Gastroesophageal sphincter (tissue), 4 donors: ENCODE measurements at regions not wholly inside any gene's neighbourhood (a gene's known extent, or its start where the extent isn't known, plus 50 kb on each side); places are given as distances from the start of the nearest gene placed in this dataset.

ENCODE experiments used
- ATAC-seq: fragments of 150-250 bp; one replicate; pipeline ENCODE4 v1.9.1; 2016; ENCODE audit warnings: mild to moderate bottlenecking, moderate library complexity
- H3K27ac ChIP-seq, 4 donors: fragments of 200-600 bp; sonication (generic) in 3 of 4; 1 replicate in 3 of 4; 2 replicates in 1 of 4; pipeline ENCODE4 v1.5.1; 2016 to 2019
- H3K27me3 ChIP-seq: fragments of 200-600 bp; sonication (generic); one replicate; pipeline ENCODE4 v1.5.1; 2019
- H3K36me3 ChIP-seq, 2 donors: fragments of 200-600 bp; sonication (generic); one replicate each; pipeline ENCODE4 v1.5.1; 2019; ENCODE audit warnings: control low read depth in 1 of 2
- H3K4me1 ChIP-seq, 3 donors: fragments of 200-600 bp; sonication (generic); 1 replicate in 2 of 3; 2 replicates in 1 of 3; pipeline ENCODE4 v1.5.1; 2016 to 2019; ENCODE audit warnings: control low read depth in 2 of 3
- H3K4me3 ChIP-seq, 2 donors: fragments of 200-600 bp; sonication (generic); one replicate each; pipeline ENCODE4 v1.5.1; 2019; ENCODE audit warnings: mild to moderate bottlenecking in 1 of 2, moderate library complexity in 1 of 2
- H3K9me3 ChIP-seq, 3 donors: fragments of 200-600 bp; sonication (generic); one replicate each; pipeline ENCODE4 v1.5.1; 2017 to 2019; ENCODE audit warnings: control low read depth in 2 of 3
- EP300 ChIP-seq: sonication (generic); formaldehyde crosslinking; IDR thresholded peaks from one replicate; pipeline ENCODE4 v1.6.1; 2017; ENCODE audit warnings: antibody characterized with exemption, mild to moderate bottlenecking
- POLR2A ChIP-seq, 2 donors: fragments of 450-650 bp; IDR thresholded peaks; one replicate each; pipeline ENCODE4 v1.6.1; 2017; ENCODE audit warnings: antibody characterized with exemption in 2 of 2, mild to moderate bottlenecking in 2 of 2, moderate library complexity in 1 of 2
- POLR2AphosphoS5 ChIP-seq: sonication (generic); formaldehyde crosslinking; IDR thresholded peaks from one replicate; pipeline ENCODE4 v1.6.1; 2017; ENCODE audit warnings: antibody characterized with exemption
- WGBS, 2 donors: methylation state at CpG; one replicate each; pipeline ENCODE4 v1.1.5; 2018; ENCODE audit warnings: low coverage in 1 of 2; 5-methylcytosine and 5-hydroxymethylcytosine counted together
- TF ChIP-seq, protein P1 (sequence below), 4 experiments: fragments of 200-600 bp in 2 of 4; fragments of 450-650 bp in 2 of 4; sonication (generic) in 1 of 4; IDR thresholded peaks; one replicate each; pipeline ENCODE4 v1.5.1; 2017 to 2019; ENCODE audit warnings: antibody characterized with exemption in 4 of 4, mild to moderate bottlenecking in 2 of 4, moderate library complexity in 2 of 4

DNA sequence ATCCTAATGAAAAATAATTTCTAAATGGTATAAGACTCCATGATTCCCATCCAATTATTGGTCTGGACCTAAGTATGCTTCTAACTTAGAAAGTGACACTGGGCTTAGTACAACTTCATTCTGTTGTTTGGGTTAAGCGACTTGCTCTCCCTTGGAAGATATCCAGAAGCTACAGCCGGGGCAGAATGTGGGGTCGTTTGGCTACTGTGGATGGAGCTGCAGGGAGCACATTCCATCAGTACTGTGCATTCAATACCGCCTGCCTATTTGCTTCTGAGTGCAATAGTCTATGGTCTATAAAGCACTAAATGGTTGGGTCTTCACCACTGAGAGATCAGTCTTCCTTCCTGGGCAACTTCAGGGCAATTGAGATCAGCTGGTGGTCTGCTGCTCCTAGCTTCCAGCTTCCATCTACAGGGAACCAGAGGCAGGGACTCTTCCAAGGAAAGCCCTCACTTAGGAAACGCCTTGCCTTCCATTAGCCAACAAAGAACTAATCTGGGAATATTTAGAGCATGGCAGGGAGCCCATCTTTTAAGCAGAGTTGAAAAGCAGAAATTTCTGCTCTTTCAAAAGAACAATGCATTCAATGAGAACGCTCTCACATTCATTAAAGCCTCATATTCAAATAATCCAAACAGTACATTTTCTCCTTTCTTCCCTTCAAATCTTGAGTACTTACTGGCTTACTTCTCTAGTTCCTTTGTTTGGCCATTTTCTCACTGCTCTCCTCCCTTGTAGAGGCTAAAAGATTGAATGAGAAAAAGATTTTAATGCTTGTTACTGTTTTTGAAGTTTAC, 1049.9 kb upstream of the TENM3 start:
- Histone ChIP-seq H3K36me3 (no peaks in the 10 kb centered on the region), H3K27me3 (no peaks in the 10 kb centered on the region), H3K4me1 (peaks cover 0 to 4% (median 0%) of the 10 kb centered on the region in 3 donors), H3K9me3 (no peaks in the 10 kb centered on the region), H3K27ac (no peak overlapping the region), H3K4me3 (no peak overlapping the region)
- ATAC-seq: no peak
- 17 to 57% methylated on average over 4 of the region's 6 CpGs for WGBS, 2 donors
- TF ChIP-seq, protein P1, sequence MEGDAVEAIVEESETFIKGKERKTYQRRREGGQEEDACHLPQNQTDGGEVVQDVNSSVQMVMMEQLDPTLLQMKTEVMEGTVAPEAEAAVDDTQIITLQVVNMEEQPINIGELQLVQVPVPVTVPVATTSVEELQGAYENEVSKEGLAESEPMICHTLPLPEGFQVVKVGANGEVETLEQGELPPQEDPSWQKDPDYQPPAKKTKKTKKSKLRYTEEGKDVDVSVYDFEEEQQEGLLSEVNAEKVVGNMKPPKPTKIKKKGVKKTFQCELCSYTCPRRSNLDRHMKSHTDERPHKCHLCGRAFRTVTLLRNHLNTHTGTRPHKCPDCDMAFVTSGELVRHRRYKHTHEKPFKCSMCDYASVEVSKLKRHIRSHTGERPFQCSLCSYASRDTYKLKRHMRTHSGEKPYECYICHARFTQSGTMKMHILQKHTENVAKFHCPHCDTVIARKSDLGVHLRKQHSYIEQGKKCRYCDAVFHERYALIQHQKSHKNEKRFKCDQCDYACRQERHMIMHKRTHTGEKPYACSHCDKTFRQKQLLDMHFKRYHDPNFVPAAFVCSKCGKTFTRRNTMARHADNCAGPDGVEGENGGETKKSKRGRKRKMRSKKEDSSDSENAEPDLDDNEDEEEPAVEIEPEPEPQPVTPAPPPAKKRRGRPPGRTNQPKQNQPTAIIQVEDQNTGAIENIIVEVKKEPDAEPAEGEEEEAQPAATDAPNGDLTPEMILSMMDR (IDR thresholded peaks at IDR 0.05): no peak
- no peak for TF ChIP-seq POLR2AphosphoS5
- TF ChIP-seq EP300: no peak
- TF ChIP-seq POLR2A (IDR thresholded peaks at IDR 0.05): no peak

DNA sequence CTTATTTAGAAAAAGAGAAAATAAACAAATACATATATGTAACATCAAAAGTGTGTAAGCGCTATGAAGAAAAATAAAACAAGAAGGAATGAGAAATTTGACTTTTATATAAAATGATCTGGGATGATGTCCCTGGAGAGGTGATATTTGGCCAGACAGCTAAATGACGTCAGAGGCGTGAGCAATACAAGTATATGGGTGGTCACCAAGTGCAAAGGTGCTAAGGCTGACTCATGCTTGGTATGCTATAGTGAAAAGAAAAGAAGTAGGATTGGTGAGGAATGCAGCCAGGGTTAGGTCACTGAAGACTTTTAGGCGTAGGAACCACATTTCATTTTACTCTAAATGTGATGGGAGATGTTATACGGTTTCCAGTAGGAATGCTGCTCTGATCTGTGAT, 1049.1 kb upstream of the TENM3 start:
- WGBS, 2 donors: 70 to 80% methylated on average over 4 to 5 of the region's 5 CpGs
- no peak overlapping the region for H3K27ac ChIP-seq
- TF ChIP-seq POLR2AphosphoS5 (no peak), POLR2A (IDR thresholded peaks at IDR 0.05) (no peak), EP300 (no peak)
- TF ChIP-seq, protein P1 (IDR thresholded peaks at IDR 0.05): no peak
- peaks cover 0 to 4% (median 0%) of the 10 kb centered on the region in 3 donors for H3K4me1 ChIP-seq
- H3K9me3 ChIP-seq: no peaks in the 10 kb centered on the region
- no peaks in the 10 kb centered on the region for H3K27me3 ChIP-seq
- no peaks in the 10 kb centered on the region for H3K36me3 ChIP-seq
- H3K4me3 ChIP-seq: no peak overlapping the region
- no peak for ATAC-seq

DNA sequence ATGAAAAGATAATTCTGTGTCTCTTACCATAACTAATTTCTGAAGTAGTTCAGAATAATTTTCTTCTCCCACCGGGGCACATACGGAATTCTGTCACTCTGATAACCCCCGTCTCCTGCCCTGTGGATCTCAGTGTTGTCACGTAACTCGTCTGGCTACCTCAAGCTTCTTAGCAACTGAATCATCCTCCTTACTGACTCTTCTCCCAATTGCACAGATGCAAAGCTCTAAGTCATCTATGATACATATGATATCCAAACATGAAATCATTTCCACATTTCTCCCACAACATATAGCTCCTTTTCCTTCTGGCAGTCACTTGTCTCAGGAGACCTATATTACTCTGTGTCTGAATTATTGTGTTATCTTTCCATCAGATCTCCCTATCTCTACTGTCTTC, 1043.1 kb upstream of the TENM3 start:
- Histone ChIP-seq H3K4me1 (no peaks in the 10 kb centered on the region), H3K9me3 (no peaks in the 10 kb centered on the region), H3K36me3 (no peaks in the 10 kb centered on the region), H3K27ac (no peak overlapping the region), H3K27me3 (no peaks in the 10 kb centered on the region), H3K4me3 (no peak overlapping the region)
- no peak for ATAC-seq
- WGBS, 2 donors: 82 to 100% methylated on average over 1 to 5 of the region's 5 CpGs
- TF ChIP-seq POLR2A (IDR thresholded peaks at IDR 0.05) (no peak), POLR2AphosphoS5 (no peak), EP300 (no peak)
- TF ChIP-seq, protein P1 (IDR thresholded peaks at IDR 0.05): no peak

DNA sequence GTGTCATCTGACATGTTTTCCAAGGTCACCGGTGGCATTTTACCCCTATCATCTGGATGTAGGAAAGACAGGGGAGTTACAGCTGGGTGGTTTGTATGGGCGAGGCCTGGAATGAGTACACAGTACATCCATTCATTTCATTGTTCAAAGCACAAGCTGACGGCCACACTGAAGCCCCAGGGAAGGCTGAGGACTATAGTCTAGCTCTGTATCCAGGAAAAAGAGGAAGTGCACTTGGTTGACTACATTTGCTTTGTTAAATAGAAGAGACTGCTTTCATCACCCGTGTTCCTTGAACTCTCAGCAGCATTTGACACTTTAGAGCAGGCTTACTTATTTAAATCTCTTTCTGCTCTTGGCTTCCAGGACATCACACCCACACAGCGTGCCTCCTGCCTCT, 1041.0 kb upstream of the TENM3 start:
- WGBS, 2 donors: 66 to 67% methylated on average over 3 to 4 of the region's 5 CpGs
- Histone ChIP-seq H3K4me3 (no peak overlapping the region), H3K4me1 (no peaks in the 10 kb centered on the region), H3K27ac (no peak overlapping the region), H3K27me3 (no peaks in the 10 kb centered on the region), H3K36me3 (no peaks in the 10 kb centered on the region), H3K9me3 (no peaks in the 10 kb centered on the region)
- no peak for TF ChIP-seq EP300
- TF ChIP-seq POLR2A (IDR thresholded peaks at IDR 0.05): no peak
- no peak for TF ChIP-seq POLR2AphosphoS5
- TF ChIP-seq, protein P1 (IDR thresholded peaks at IDR 0.05): no peak
- no peak for ATAC-seq

DNA sequence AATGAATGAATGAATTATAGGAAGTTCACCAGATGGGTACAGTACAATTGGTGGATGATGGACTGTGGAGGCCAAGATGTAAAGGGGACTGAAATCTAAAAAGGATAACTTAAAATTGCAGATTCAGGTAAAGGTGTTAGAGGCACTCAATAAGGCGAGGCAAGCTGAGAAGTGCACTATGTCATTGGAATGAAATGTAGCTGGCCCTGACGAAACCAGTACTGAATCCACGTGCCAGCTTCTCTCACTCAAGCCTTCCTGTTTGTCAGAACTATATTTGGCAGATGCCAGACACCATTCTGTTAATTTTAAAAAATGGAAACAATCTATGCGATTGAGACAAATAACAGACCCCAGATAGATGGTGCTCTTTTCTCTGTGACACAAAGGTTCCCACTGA, 1039.1 kb upstream of the TENM3 start:
- H3K4me1 ChIP-seq: no peaks in the 10 kb centered on the region
- no peaks in the 10 kb centered on the region for H3K27me3 ChIP-seq
- no peak overlapping the region for H3K27ac ChIP-seq
- WGBS, 2 donors: 76 to 82% methylated on average over 4 of the region's 4 CpGs
- ATAC-seq: no peak
- H3K4me3 ChIP-seq: no peak overlapping the region
- no peaks in the 10 kb centered on the region for H3K9me3 ChIP-seq
- TF ChIP-seq POLR2AphosphoS5 (no peak), EP300 (no peak), POLR2A (IDR thresholded peaks at IDR 0.05) (no peak)
- TF ChIP-seq, protein P1 (IDR thresholded peaks at IDR 0.05): no peak
- H3K36me3 ChIP-seq: no peaks in the 10 kb centered on the region
